ENCODE measurements at regions not wholly inside any gene's neighbourhood (a gene's known extent, or its start where the extent isn't known, plus 50 kb on each side); places are given as distances from the start of the nearest gene placed in this dataset.

DNA sequence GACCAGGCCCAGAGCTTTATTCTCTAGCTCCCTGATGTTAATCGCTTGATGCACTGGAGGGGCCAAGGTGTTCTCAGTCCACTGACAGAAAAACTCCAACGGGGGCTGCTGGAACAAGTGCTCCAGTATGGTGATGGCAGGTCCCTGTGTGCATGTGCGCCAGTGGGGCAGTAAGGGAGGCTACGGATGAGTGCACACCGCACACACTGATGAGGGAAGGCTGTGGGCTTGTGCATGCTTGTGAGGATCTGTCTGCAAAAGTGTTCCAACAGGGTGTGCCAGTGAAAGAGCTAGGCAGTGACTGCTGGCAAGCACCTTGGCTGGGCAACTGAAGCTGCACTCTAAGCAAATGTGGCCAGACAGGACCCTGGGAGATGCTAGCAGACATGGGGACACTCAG, 229.7 kb upstream of the FOXG1 start:
- TF ChIP-seq, protein P1, sequence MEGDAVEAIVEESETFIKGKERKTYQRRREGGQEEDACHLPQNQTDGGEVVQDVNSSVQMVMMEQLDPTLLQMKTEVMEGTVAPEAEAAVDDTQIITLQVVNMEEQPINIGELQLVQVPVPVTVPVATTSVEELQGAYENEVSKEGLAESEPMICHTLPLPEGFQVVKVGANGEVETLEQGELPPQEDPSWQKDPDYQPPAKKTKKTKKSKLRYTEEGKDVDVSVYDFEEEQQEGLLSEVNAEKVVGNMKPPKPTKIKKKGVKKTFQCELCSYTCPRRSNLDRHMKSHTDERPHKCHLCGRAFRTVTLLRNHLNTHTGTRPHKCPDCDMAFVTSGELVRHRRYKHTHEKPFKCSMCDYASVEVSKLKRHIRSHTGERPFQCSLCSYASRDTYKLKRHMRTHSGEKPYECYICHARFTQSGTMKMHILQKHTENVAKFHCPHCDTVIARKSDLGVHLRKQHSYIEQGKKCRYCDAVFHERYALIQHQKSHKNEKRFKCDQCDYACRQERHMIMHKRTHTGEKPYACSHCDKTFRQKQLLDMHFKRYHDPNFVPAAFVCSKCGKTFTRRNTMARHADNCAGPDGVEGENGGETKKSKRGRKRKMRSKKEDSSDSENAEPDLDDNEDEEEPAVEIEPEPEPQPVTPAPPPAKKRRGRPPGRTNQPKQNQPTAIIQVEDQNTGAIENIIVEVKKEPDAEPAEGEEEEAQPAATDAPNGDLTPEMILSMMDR (IDR thresholded peaks at IDR 0.05): no peak
- no peak for TF ChIP-seq EZH2 (IDR thresholded peaks at IDR 0.05; ENCODE audit: borderline replicate concordance, insufficient read depth, low read depth, low read length, poor library complexity, severe bottlenecking)
